ENCODE measurements at regions not wholly inside any gene's neighbourhood (a gene's known extent, or its start where the extent isn't known, plus 50 kb on each side); places are given as distances from the start of the nearest gene placed in this dataset.

DNA sequence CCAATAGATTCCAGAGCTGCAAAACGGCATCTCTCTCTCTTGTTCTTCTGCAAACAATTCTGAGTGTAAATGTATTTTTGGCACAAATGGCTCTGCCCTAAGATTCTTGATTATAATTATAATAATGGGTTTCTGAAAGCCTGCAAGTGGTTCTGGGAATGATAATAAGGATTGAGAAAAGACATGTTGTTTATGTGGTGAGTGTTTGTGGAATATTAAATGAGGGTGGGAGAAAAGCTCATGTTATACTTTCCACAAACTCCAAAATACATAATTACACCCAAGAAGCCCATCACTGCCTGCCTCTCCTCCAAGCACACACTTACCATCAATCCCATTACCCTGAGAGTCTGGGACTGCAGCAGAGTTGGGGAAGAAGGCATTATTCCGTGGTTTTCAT lies 460.0 kb upstream of the BRINP1 start:
- H3K4me3 ChIP-seq (ENCODE audit: low read length) = no peak overlapping the region
- H3K9me3 ChIP-seq (replicated peaks; ENCODE audit: low read length) = no peaks in the 10 kb centered on the region
- no peak overlapping the region for H3K4me2 ChIP-seq (ENCODE audit: low read length)
- no peaks in the 10 kb centered on the region for H3K36me3 ChIP-seq (ENCODE audit: insufficient read depth, low read length)
- H3K4me1 ChIP-seq (ENCODE audit: control insufficient read depth, insufficient read depth, low read length) = no peaks in the 10 kb centered on the region
- H3K27me3 ChIP-seq (ENCODE audit: control insufficient read depth, insufficient read depth, low read length) = no peaks in the 10 kb centered on the region
- no peak overlapping the region for H3K9ac ChIP-seq (ENCODE audit: low read depth, low read length)

DNA sequence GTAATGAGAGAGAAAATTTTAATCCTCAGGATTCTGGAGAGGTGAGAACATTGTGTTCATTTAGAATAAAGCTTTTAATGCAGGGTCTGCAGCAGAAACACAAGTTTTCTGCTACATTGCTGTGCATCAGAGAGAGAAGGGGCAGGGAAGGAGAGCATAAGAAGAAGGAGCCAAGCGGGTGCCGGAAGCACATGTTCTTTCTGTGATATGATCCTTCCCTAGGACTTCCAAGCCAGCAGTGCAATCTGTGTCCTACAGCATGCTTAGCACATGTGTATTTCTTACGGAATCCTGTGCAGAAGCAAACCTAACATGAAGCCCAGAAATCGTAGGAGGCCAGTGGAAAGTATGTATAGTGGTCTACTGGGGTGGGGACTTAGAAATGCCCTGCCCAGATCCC lies 458.3 kb upstream of the BRINP1 start:
- Histone ChIP-seq H3K27me3 (ENCODE audit: control insufficient read depth, insufficient read depth, low read length) (no peaks in the 10 kb centered on the region), H3K9ac (ENCODE audit: low read depth, low read length) (no peak overlapping the region), H3K4me2 (ENCODE audit: low read length) (no peak overlapping the region), H3K4me1 (ENCODE audit: control insufficient read depth, insufficient read depth, low read length) (no peaks in the 10 kb centered on the region), H3K36me3 (ENCODE audit: insufficient read depth, low read length) (no peaks in the 10 kb centered on the region), H3K9me3 (replicated peaks; ENCODE audit: low read length) (no peaks in the 10 kb centered on the region), H3K4me3 (ENCODE audit: low read length) (no peak overlapping the region)

DNA sequence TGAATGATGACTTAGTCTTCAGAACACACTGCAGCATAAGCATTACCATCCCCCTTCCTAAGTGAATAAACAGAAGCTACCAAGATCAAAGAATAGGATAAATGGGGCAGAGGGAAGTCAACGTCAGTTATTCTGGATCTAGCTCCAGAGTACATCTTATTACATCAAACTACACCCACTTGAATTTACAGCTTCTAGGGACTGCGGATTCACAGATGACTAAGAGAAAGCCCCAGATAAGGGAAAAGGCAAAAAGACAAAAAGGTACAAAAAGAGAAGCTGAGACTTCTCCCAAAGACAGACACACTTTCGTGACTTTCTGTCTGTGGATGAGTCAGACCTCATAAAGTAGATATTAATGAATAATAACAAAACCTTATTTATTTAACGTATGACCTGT lies 457.9 kb upstream of the BRINP1 start:
- Histone ChIP-seq H3K4me2 (ENCODE audit: low read length) (no peak overlapping the region), H3K4me1 (ENCODE audit: control insufficient read depth, insufficient read depth, low read length) (no peaks in the 10 kb centered on the region), H3K9me3 (replicated peaks; ENCODE audit: low read length) (no peaks in the 10 kb centered on the region), H3K4me3 (ENCODE audit: low read length) (no peak overlapping the region), H3K36me3 (ENCODE audit: insufficient read depth, low read length) (no peaks in the 10 kb centered on the region), H3K27me3 (ENCODE audit: control insufficient read depth, insufficient read depth, low read length) (no peaks in the 10 kb centered on the region), H3K9ac (ENCODE audit: low read depth, low read length) (no peak overlapping the region)

DNA sequence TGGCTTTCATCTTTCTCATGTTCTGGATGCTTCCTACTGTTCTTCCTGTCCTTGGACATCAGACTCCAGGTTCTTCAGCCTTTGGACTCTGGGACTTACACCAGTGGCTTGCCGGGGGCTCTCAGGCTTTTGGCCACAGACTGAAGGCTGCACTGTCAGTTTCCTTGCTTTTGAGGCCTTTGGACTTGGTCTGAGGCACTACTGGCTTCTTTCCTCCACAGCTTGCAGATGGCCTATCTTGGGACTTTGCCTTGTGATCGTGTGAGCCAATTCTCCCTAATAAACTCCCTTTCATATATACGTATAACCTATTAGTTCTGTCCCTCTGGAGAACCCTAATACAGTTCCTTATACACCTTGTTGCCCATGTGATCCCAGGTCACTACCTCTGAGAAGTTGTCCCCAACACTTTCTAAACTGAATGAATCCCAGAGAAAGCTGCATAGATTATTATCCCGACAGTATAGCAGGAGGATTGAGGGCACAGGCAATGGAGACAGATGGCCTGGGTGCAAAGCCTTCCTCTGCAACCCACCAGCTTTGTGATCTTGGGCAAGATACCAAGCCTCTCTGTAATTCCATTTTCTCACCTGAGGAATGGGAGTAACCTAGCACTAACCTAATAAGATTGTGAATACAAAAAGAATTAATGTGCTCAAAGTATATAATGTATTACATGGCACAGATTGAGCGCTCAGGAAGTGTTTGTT lies 449.6 kb upstream of the BRINP1 start:
- Histone ChIP-seq H3K9me3 (replicated peaks; ENCODE audit: low read length) (no peaks in the 10 kb centered on the region), H3K36me3 (ENCODE audit: insufficient read depth, low read length) (no peaks in the 10 kb centered on the region), H3K4me2 (ENCODE audit: low read length) (no peak overlapping the region), H3K9ac (ENCODE audit: low read depth, low read length) (no peak overlapping the region), H3K27me3 (ENCODE audit: control insufficient read depth, insufficient read depth, low read length) (no peaks in the 10 kb centered on the region), H3K4me1 (ENCODE audit: control insufficient read depth, insufficient read depth, low read length) (no peaks in the 10 kb centered on the region), H3K4me3 (ENCODE audit: low read length) (no peak overlapping the region)

DNA sequence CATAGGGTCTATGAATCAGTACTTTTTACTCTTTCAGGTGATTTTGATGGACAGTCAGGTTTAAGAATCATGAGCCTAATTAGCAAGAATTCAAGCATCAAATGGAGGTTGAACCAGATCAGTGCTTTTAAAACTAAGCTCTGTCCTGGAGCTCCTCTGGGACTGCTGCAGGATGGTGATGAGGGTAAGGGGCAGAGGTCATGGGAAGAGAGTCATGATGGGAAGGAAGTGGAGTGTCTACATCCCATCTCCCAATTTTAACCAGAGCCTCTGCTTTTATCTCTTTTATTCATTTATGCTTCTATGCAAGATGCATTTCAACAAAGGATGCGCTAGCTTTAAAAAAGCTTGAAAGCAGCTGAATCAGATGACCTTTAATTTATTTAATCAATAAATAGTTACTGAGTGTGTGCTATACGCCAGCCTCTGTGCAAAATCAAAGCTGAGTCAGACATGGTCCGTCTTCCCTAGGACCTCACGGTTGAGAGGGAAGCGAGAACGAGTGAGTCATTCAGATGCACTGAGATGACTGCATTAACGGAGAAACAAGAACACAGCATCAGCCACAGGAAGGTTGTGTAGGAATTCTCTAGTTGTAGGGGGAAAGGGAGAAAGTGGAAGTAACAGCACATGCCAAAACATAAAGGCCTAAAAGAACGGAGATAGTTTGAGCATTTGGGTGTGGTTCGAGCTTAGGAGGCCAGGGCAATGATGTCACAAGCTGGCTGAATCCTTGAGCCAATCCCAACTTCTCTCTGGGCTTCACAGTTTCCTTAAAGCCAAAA lies 441.6 kb upstream of the BRINP1 start:
- H3K4me2 ChIP-seq (ENCODE audit: low read length) = no peak overlapping the region
- H3K4me1 ChIP-seq (ENCODE audit: control insufficient read depth, insufficient read depth, low read length) = no peaks in the 10 kb centered on the region
- no peak overlapping the region for H3K4me3 ChIP-seq (ENCODE audit: low read length)
- H3K27me3 ChIP-seq (ENCODE audit: control insufficient read depth, insufficient read depth, low read length) = no peaks in the 10 kb centered on the region
- no peak overlapping the region for H3K9ac ChIP-seq (ENCODE audit: low read depth, low read length)
- H3K9me3 ChIP-seq (replicated peaks; ENCODE audit: low read length) = no peaks in the 10 kb centered on the region
- H3K36me3 ChIP-seq (ENCODE audit: insufficient read depth, low read length) = no peaks in the 10 kb centered on the region

DNA sequence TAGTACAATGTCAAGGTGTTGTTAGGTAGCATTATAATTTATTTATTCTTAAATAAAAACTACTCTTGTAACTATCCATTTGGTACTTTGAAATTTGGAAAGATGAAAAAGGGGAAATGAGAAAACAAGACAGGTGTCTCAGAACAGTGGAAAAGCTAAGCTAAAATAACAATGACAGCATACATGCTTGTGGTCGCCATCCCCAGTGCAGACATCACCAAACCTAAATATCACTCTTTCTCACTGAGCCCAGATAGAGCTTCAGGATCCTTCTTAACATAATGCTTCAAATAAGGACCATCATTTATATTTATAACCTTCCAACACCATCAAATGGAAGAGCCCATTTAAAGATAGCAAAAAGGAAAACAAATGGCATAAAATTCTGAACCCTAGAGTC lies 434.4 kb upstream of the BRINP1 start:
- no peak overlapping the region for H3K4me3 ChIP-seq (ENCODE audit: low read length)
- no peaks in the 10 kb centered on the region for H3K27me3 ChIP-seq (ENCODE audit: control insufficient read depth, insufficient read depth, low read length)
- no peaks in the 10 kb centered on the region for H3K4me1 ChIP-seq (ENCODE audit: control insufficient read depth, insufficient read depth, low read length)
- H3K9me3 ChIP-seq (replicated peaks; ENCODE audit: low read length) = no peaks in the 10 kb centered on the region
- H3K4me2 ChIP-seq (ENCODE audit: low read length) = no peak overlapping the region
- no peak overlapping the region for H3K9ac ChIP-seq (ENCODE audit: low read depth, low read length)
- no peaks in the 10 kb centered on the region for H3K36me3 ChIP-seq (ENCODE audit: insufficient read depth, low read length)

DNA sequence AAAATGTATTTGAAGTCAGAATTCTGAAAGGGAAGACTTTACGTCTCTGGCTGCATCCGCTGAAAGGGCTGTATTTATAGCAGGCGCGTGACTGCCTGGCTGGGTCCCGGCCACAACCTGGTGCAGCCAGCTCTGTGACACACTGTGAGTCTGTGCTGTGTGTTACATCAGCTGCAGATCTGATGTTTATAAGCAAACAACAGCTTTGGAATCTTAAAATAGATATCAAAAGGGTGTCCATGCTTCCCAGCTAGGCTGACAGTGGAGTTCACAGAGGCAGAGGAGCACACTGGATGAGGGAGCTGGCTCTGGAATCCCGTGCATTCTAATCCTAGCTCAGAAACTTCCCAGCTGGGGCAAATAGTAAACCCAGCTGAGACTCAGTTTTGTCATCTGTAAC lies 433.4 kb upstream of the BRINP1 start:
- Histone ChIP-seq H3K9me3 (replicated peaks; ENCODE audit: low read length) (no peaks in the 10 kb centered on the region), H3K4me1 (ENCODE audit: control insufficient read depth, insufficient read depth, low read length) (no peaks in the 10 kb centered on the region), H3K4me3 (ENCODE audit: low read length) (no peak overlapping the region), H3K27me3 (ENCODE audit: control insufficient read depth, insufficient read depth, low read length) (no peaks in the 10 kb centered on the region), H3K36me3 (ENCODE audit: insufficient read depth, low read length) (no peaks in the 10 kb centered on the region), H3K9ac (ENCODE audit: low read depth, low read length) (no peak overlapping the region), H3K4me2 (ENCODE audit: low read length) (no peak overlapping the region)

DNA sequence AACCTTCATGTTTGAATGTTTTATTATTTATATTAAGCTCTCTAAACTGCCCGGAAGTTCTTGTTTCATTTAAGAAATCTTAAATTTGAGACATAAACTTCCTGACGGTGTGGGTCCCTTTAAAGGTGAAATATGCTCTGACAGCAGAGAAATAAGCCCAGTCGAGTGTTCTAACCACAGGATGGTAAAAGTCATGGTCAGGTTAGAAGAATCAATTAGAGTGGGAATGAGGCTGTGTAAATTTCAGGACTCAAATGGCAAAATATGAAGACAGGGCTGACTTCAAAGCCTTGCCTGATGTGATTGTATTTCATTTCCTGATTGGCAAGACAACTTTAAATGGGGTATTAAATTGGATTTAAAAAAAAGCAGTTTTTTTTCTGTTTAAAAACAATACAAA lies 432.9 kb upstream of the BRINP1 start:
- Histone ChIP-seq H3K36me3 (ENCODE audit: insufficient read depth, low read length) (no peaks in the 10 kb centered on the region), H3K4me2 (ENCODE audit: low read length) (no peak overlapping the region), H3K9me3 (replicated peaks; ENCODE audit: low read length) (no peaks in the 10 kb centered on the region), H3K27me3 (ENCODE audit: control insufficient read depth, insufficient read depth, low read length) (no peaks in the 10 kb centered on the region), H3K9ac (ENCODE audit: low read depth, low read length) (no peak overlapping the region), H3K4me3 (ENCODE audit: low read length) (no peak overlapping the region), H3K4me1 (ENCODE audit: control insufficient read depth, insufficient read depth, low read length) (no peaks in the 10 kb centered on the region)

DNA sequence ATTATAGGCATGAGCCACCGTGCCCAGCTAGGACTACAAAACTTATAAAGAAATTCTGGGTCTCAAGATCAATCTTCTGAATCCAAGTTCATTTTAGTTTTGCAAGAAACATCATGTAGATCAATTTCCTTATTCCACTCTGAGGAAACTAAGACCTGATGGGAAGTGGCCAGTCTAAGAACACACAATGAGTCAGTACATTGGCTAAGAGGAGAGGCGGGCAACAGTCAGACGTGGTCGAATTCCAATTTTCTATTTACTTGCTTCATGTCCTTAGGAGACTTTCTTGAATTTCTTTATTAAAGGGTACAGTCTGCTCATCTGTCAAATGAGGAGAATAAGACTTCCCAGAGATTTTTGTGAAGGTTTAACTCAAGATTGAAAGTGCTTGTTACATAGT lies 432.1 kb upstream of the BRINP1 start:
- H3K4me2 ChIP-seq (ENCODE audit: low read length) = no peak overlapping the region
- no peaks in the 10 kb centered on the region for H3K9me3 ChIP-seq (replicated peaks; ENCODE audit: low read length)
- H3K36me3 ChIP-seq (ENCODE audit: insufficient read depth, low read length) = no peaks in the 10 kb centered on the region
- no peak overlapping the region for H3K9ac ChIP-seq (ENCODE audit: low read depth, low read length)
- no peak overlapping the region for H3K4me3 ChIP-seq (ENCODE audit: low read length)
- no peaks in the 10 kb centered on the region for H3K4me1 ChIP-seq (ENCODE audit: control insufficient read depth, insufficient read depth, low read length)
- H3K27me3 ChIP-seq (ENCODE audit: control insufficient read depth, insufficient read depth, low read length) = no peaks in the 10 kb centered on the region

DNA sequence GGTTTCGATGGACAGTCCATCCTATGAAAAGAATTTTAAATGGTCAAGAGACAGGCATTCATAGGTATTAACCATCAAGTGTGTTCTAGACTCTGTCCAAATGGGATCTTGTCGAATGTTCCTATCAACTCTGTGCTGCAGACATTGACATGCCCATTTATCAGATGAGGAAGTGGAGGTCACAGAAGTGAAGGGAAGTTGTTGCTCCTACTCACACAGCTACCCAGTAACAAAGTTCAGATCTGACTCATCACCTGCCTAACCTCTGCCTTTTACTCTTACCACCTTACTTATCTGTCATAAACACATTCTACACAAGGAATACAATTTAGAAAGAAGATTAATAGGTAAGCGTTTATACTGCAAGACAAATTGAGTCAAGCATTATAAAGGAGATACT lies 426.2 kb upstream of the BRINP1 start:
- H3K4me2 ChIP-seq (ENCODE audit: low read length) = no peak overlapping the region
- H3K27me3 ChIP-seq (ENCODE audit: control insufficient read depth, insufficient read depth, low read length) = no peaks in the 10 kb centered on the region
- H3K4me1 ChIP-seq (ENCODE audit: control insufficient read depth, insufficient read depth, low read length) = no peaks in the 10 kb centered on the region
- no peaks in the 10 kb centered on the region for H3K9me3 ChIP-seq (replicated peaks; ENCODE audit: low read length)
- no peaks in the 10 kb centered on the region for H3K36me3 ChIP-seq (ENCODE audit: insufficient read depth, low read length)
- no peak overlapping the region for H3K9ac ChIP-seq (ENCODE audit: low read depth, low read length)
- H3K4me3 ChIP-seq (ENCODE audit: low read length) = no peak overlapping the region

DNA sequence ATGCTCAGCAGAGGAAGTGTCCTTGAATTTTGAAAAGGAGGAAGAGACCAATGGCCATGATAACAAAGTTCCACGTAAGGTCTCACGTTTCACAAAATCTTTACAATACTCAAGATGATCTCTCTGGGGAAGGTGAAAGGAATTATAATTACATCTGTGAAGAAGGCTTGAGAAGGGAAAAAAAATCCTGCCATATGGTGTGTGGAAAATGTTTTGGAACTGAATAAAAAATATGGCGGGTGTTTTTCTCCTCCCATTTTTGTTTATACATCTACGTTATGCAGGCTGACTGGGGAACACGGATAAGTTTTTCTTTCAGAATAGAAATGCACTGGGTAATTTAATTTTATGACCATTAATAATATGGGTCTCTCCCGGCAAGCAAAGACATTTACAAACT lies 425.6 kb upstream of the BRINP1 start:
- Histone ChIP-seq H3K4me3 (ENCODE audit: low read length) (no peak overlapping the region), H3K9ac (ENCODE audit: low read depth, low read length) (no peak overlapping the region), H3K4me1 (ENCODE audit: control insufficient read depth, insufficient read depth, low read length) (no peaks in the 10 kb centered on the region), H3K4me2 (ENCODE audit: low read length) (no peak overlapping the region), H3K27me3 (ENCODE audit: control insufficient read depth, insufficient read depth, low read length) (no peaks in the 10 kb centered on the region), H3K9me3 (replicated peaks; ENCODE audit: low read length) (no peaks in the 10 kb centered on the region), H3K36me3 (ENCODE audit: insufficient read depth, low read length) (no peaks in the 10 kb centered on the region)

DNA sequence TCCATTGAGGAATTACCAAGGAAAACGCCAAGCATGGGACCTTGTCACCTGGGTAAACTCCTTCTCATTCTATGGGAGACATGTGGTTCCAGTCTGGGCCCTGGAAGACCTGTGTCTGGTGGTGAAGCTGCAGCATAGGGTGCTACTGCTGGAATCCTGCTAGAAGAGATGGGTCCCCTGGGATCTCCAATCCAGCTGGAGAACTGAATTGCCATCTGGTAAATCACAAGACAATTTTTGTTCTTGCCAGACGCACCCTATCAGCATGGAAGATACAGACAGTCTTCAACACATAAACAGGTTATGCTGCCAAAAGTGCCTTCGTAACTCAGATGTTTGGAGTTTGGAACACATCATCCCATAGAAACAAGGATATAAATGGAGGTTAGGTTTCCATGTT lies 424.0 kb upstream of the BRINP1 start:
- no peaks in the 10 kb centered on the region for H3K9me3 ChIP-seq (replicated peaks; ENCODE audit: low read length)

More for the DNA sequence above, 424.0 kb upstream of the BRINP1 start:
- no peaks in the 10 kb centered on the region for H3K27me3 ChIP-seq (ENCODE audit: control insufficient read depth, insufficient read depth, low read length)
- no peaks in the 10 kb centered on the region for H3K36me3 ChIP-seq (ENCODE audit: insufficient read depth, low read length)
- H3K4me3 ChIP-seq (ENCODE audit: low read length) = no peak overlapping the region
- no peaks in the 10 kb centered on the region for H3K4me1 ChIP-seq (ENCODE audit: control insufficient read depth, insufficient read depth, low read length)
- no peak overlapping the region for H3K9ac ChIP-seq (ENCODE audit: low read depth, low read length)
- no peak overlapping the region for H3K4me2 ChIP-seq (ENCODE audit: low read length)

Data from skeletal muscle satellite cell (primary cell).